AML-193 (cell line): ENCODE measurements at regions not wholly inside any gene's neighbourhood (a gene's known extent, or its start where the extent isn't known, plus 50 kb on each side); places are given as distances from the start of the nearest gene placed in this dataset.
A peak's percentile ranks its signal among the peaks of the same experiment; 100 is the strongest.

Source experiments
- DNase-seq, 2 experiments: peaks; one replicate each; lab custom pipeline; 2025; lab: John Stamatoyannopoulos, UW

DNA sequence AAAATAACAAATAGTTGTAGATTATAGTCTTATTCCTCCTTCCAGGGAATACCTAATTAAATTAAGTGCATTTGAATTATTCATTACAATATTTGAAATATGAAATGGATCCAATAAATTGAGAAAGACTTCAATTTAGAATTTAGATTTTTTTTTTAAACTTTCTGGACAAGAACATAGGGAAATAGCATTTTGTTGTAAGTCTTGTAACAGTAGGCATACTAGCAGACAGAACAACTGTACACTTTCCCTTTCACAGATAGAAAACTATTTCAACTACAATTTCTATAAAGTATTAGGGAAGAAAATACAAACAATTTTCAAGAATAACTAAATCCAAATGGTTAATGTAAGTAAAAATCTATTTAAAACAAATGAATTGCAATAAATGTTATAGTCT, 577.5 kb downstream of the USP25 start:
- no peak for DNase-seq

DNA sequence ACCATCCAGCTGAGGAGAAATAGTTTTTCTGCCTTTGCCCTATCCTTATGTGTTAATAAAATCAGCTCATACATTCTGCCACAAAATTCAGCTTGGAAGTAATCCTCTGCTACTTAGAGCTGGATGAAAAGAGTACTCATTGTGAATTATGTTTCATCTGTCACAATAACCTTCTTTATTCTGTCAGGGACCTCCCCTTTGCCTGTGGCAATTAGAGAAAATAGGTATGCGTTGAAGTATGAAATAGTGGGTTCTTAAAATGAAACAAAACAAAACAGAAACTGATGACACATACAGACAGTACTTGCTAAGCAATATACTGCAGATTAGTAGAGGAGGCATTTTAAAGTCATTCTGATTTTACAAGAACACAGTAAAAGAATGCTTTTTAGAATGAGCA, 578.5 kb downstream of the USP25 start:
- DNase-seq = no peak

DNA sequence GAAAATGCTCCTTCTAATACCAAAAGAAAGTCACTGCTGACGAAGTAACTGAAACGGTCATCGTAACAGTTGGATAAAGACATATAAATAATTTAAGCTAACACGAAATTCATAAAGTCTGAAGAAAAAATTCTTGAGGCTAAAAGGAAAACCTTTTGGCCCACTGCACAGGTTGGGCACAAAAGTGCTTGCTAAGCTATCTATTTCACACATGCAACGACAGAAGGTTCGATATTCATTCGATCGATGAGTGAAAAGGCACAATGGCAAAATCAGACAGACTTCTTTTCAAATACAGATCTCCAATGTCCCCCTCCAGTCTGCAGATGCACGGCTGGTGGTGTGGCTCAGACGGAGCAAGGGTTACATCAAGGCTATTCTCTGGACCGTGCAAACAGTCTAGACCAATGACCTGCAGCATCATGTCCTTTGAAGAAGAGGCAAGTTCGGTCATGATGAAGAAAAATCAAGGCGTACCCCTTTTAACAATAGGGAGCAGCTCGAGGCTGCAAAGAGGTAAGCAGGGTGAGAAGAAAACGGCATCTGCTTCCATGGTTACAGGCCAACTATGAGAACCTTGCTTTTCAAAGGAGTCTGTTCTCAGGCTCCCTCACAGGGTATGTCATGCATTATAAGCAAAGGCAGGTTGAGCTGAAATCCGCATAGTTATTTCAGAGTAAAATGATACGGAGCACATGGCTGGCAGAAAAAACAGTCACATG, 579.6 kb downstream of the USP25 start:
- DNase-seq = no peak

DNA sequence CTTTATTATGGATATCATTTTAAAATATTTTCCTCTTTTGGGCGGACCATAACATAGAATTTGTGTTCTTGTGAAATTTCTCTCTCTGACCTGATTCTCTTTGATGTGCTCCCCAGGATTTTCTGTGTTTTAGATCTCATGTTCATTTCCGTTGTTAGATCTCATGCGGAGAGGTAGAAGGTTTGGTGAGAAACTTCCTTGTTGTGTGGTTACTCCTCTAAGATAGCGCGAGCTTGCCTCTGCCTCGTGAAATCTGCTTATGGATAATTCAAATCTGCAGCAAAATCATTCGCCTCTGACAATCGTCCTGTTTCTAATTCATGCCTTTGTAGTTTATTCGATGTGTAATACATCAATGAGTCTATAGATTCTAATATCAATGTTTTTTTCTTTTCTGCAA, 580.4 kb downstream of the USP25 start:
- DNase-seq = no peak

DNA sequence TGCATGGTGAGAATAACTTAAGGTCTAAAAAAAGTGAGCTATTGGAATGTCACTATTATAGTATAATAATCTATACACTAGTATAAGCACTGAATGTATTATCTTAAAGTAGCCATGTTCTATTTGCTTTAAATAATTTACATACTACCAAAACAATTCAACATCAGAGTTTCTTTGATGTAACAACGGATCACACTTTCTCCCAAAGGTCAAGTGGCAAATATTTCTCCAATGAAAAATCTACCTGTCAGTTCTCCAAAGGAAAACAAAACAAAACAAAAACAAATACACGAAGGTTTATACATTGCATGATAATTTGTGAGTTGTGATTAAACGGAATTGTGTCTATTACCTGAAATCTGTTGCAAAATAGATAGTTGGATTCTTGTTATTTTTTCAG, 581.4 kb downstream of the USP25 start:
- no peak for DNase-seq

DNA sequence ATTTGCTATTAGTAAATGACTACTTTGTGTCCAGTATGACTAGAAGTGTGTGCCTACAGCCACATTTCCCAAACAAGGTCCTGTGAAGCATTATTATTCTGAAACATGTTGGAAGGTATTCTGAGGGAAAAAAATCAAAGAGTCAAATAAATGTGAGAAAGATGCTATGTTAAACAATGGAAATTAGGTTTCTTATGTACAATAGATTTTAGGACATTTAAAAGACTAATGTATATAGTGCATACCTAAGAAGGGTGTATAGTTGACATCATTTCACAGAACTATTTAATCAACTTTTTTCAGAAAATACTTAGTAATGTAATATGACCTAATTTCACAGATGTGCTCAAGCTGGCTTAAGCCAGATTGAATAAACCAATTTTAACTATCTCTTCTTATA, 582.5 kb downstream of the USP25 start:
- no peak for DNase-seq

DNA sequence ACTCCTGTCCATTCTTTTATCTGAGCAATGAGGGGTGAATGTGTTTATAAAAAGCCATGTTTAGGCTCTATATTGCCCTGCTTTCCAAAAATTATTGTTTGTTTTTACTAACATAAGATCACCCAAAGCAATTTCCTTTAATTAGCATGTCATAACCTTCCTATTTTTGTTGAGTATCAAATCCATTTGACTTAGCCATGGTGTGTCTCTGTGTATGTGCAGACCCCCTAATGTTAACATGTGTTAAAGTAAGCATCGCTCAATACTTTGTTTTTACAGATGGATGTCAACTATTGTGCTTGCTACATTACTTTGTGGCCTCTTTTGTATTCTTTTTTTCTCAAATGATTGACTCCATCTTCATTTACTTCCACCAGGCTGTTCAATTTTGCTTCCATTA, 585.4 kb downstream of the USP25 start:
- DNase-seq = no peak

DNA sequence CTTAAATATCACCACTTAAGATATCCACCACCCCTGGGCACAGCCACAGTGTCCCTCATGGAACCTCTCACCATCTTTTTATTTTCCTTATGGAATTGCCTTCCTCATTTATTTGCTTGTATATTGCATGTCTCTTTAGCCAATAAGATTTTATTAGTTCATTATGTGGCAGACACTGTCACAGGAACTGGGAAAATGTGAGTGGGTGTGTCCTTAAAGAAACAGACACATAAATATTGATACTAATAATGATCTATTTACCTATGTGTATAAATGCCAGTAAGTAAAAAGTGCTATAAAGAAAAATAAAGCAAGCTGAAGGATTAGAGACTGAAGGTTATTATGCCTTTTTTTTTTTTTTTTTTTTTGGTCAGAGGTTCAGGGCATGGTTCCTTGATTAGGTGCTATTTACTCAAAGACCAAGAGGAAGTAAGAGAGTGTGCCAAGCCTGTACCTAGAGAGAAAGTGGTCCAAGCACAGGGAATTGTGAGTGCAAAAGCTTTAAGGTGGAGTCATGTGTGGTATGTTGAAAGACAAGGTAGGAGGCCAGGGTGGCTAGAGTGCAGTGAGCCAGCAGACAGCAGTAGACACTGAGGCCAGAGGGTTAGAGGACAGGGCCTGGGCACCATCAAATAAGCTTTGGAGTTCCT, 589.0 kb downstream of the USP25 start:
- DNase-seq = no peak

DNA sequence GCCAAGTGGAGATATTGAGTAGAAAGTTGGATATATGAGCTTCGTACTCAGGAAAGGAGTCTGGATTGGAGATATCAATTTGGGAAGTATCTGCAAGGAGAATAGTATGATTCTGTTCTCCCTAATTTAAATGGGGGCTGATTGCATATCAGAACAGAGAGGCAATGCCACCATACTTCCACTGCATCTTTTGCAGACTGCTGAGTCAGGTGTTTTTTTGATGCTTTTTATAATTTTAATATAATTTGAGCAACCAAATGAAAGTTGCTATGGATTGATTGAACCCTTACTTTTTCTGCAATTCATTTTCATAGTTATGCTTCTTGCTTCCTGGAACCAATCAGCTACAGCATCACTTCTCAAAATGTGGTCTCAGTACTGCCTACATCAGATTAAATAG, 590.3 kb downstream of the USP25 start:
- no peak for DNase-seq

DNA sequence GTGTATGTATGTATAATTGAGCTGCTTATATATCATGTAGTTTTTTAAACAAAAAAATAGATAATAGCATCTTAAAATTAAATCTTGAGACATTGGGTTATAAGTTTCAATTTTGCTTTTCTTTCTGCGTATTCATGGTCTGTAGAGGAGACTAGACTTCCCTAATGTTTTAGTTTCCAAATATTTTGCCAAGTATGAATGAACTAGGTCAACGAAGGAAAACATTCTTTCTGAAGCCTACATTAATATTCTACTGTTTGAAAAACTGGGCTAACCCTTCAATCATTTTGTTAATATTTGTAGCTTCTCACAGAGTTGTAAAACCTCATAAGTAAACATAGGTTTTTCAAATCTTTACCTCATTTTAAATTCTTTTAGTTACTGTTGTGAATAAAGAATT, 592.7 kb downstream of the USP25 start:
- DNase-seq = no peak

DNA sequence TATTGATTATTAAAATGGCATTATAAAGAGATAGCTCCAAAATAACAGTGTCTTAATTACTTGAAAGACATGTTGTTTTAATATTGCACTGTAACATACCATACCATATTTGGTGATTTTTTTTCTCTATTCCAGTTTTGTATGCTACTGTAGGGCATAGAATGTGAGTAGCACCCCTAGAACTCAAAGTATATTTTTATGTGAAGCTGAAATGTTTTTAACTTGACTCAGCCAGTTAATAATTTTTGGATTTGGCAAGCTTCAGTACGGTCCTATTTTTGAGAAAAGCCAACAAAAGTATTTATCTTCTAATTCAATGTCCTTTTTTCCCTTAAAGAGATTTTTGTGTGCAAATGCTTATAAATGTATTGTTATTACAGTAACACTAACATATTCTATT, 593.8 kb downstream of the USP25 start:
- no peak for DNase-seq

DNA sequence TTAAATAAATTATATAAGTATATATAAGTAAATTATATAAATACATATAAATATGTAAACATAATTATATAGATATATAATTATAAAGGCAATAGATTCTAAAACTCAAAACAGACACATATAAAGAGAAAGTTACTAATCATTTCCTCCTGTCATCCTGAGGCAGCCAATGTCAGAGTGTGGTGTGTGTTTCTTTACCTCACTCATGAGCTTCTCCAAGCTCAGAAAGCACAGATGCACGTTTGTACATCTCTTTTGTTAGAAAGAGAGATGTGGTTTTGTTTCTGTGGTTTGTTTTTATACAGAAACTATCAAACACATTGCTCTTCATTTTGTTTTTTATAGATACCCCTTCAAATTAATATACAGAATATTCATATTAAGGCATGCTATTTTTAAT, 594.8 kb downstream of the USP25 start:
- no peak for DNase-seq

DNA sequence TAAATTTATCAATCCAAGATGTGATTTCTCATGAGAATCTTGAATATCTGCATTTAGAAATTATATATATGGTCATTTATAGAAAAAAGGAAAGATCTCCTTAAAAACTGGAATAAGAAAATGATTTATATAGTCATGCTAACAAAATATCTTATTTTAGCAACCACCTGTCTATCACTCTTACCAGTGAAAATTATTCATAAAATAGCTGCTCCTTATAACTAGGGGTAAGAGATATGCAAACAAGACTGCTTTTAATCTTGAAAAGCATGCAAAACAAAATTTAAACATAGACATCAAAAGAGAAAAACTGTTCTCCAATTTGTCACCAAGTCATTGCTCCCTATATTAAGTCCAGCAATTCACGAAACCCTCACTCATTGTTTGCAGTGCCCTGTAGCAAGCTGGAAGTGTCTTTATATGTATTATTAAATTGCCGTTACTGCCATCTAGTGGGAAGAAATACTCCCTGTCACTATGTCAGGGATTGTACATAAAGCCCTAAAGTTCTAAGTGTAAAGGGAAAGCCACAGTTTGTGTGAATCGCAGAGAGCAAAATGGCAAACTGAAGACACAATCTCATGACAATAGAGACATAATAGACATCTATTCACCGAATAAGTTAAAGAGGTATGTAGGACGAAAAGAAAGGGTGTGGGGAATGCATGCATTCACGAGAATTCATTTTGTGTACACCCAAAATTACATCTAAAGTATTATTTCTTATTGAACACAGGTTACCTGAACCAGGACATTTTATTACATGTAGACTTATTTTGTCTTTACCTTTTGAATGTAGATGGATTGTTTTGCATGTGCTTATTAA, 600.5 kb downstream of the USP25 start:
- peak; percentile 47 to 48 for DNase-seq

DNA sequence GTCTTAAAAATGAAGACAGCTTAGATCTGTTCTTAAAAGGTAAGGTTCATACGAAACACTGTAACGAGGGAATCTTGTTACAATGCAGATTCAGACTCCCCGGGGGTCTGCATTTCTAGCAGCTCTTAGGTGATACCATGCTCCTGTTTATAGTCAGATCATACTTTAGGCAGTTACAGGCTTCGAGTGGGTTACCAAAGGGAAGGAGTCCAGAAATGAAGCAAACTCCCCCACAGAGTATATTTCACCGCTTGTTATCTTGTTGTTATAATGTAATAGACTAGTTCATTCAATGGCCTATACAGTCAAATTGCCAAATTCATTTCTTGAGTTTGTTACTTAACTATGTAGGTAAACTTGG, 601.1 kb downstream of the USP25 start:
- DNase-seq = no peak

DNA sequence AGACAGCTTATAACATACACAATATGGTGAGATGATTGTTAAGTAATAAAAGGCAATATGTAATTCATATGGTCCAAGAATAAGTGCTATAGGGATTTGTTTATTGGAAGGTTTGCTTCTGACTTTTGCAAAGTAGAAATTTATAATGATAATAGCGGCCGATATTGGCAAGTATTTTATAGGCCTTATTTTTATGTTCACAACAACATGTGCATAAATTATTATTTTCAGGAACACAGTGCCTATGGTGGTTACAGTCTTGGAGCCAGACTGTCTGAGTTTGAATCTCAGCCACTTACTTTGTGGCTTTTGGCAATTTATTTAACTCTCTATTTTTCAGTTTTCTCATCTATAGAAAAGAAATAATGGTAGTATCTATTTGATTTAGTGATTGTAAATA, 607.5 kb downstream of the USP25 start:
- DNase-seq = no peak

DNA sequence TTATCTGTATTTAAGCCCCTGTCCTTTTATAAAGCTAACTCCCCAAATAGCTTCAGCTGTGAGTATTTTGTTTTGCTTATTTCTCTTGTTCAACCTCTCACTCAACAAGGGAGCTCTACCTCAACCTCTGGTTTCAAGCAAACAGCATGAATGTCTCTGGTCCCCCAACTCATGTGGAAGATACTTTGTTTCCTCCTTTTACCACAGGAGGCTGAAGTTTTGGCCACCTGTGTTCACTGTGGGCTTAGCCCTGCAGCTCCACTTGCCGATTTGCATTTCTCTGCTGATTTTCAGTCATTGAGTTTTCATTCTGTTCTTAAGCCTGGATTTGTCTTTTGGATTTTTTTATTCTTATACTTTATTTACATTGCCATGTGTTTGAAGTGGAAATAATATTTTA, 613.1 kb downstream of the USP25 start:
- no peak for DNase-seq

DNA sequence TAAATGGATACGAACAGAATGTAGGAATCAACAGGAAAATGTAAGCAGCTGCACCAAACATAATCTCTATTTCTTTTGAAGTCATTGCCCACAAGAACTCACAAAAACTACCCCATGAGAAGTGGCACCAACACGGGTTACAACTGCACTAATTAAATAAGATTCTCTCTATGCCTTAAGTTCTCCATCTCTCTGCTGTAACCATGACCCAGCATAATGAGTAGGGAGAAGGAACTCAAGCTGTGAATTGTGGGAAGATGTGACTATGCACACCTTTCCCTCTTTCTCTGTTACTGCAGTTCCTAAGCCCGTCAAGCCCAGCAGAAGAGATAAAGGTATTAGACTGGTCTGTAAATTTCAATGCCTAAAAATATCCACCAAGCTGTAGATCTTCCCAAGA, 614.0 kb downstream of the USP25 start:
- DNase-seq = no peak

DNA sequence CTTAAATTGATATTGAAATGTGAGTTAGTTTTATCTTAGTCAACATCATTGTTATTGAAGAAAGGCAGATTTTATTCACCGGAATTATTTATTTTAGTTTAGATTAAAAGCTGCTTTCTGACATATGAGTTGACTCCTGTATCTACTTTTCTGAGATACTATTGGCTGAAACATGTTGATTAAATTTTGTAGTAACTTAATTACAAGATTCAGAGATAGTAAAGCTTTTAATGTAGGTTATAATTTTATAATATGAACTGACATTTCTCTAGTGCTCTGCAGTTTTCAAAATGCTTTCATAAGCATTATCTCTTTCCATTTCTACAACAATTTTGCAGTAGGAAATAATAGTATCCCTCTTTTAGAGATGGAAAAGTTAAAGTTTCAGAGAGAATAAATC, 616.0 kb downstream of the USP25 start:
- no peak for DNase-seq

DNA sequence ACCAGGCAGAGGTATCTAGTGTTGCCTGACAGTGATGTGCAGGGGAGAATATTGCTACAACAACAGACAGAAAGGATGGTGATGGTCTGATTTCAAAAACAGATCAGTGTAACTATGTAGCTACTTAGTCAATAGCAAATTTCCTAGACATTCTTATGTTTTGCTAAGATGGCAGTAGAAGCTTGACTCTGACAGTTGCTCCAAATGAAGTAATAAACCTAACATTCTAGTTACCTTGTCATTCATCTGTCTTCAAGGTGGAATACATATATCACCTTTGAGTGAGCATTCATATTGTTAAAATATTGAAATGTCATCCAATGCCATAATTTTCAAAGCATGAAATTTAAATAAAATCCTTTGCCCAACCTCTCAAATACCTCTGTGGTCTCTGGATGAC, 617.4 kb downstream of the USP25 start:
- DNase-seq = no peak

DNA sequence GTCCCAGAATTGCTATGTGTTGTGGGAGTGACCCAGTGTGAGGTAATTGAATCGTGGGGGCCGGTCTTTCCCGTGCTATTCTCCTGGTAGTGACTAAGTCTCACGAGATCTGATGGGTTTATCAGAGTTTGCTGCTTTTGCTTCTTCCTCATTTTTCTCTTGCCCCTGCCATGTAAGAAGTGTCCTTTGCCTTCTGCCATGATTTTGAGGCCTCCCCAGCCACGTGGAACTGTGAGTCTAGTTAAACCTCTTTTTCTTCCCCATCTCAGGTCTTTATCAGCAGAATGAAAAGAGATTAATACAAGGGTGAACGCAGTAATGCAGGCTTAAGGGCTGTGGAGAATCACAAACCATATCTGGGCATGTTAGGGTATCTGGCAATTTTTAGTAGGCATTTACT, 624.0 kb downstream of the USP25 start:
- no peak for DNase-seq

DNA sequence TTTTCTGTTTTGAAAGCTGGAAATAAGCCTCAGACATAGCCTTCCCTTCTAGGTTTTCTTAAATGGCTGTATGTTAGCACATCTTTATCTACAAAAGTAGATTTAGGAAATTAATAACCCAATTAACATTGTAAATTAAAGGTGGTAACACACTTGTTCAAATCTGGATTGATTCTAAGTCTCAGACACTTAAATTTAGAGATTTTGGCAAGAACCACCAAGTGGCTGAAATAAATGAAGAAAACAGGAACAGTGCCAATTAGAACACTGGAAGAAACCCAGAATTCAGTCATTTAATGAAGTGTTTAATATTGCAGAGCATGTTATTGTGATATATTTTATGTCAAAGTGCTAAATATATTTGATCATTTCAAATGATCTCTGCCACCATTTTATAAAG, 628.2 kb downstream of the USP25 start:
- DNase-seq = no peak

DNA sequence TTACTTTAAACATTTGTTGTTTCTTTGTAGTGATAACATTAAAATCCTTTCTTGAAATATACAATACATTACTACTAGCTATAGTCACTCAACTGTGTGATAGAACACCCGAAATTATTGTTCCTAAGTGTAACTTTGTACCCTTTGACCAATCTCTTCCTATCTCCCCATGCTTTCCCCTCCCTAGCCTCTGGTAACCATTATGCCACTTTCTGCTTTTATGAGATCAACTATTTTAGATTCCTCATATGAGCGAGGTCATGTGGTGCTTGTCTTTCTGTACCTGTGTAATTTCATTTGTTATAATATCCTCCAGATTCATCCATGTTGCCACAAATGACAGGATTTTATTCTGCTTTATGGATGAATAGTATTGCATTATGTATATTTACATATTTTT, 629.0 kb downstream of the USP25 start:
- no peak for DNase-seq

DNA sequence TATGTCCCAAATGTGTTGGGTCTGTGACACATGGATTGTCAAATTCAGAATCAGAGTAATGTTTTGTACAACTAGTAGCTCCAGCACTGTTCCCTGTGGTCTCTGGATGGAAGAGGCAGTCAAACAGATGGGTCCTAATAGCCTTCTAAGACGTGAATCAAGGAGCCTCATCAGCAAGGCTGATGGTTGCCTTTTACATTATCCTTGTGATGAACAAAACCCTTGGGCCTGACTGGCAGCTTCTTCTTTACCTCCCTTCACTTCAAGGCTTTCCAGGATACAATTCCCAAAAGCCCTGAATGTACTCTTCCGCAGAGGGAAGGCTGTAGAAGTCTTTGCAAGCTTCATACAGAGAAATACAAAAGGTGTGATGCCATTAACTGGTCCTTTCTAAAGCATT, 633.3 kb downstream of the USP25 start:
- no peak for DNase-seq
